Tibial artery (tissue), 4 donors: ENCODE measurements at regions not wholly inside any gene's neighbourhood (a gene's known extent, or its start where the extent isn't known, plus 50 kb on each side); places are given as distances from the start of the nearest gene placed in this dataset.

Source experiments
- DNase-seq, 2 donors: peaks; one replicate each; pipeline ENCODE4 v3.0.0-alpha.2; 2019
- H3K27ac ChIP-seq, 2 donors: fragments of 200-600 bp; sonication (generic) in 1 of 2; 1 replicate in 1 of 2; 2 replicates in 1 of 2; pipeline ENCODE4 v1.5.1; 2018 to 2019; ENCODE audit warnings: mild to moderate bottlenecking in 1 of 2
- H3K27me3 ChIP-seq, 2 donors: fragments of 200-600 bp; sonication (generic) in 1 of 2; one replicate each; pipeline versions ENCODE4 v1.5.1 to v1.6.0; 2016 to 2019
- H3K36me3 ChIP-seq, 3 donors: fragments of 200-600 bp; sonication (generic) in 2 of 3; one replicate each; pipeline ENCODE4 v1.5.1; 2016 to 2019; ENCODE audit warnings: mild to moderate bottlenecking in 2 of 3
- H3K4me1 ChIP-seq, 4 donors: fragments of 200-600 bp; sonication (generic) in 2 of 4; 1 replicate in 3 of 4; 2 replicates in 1 of 4; pipeline ENCODE4 v1.5.1; 2016 to 2019
- H3K4me3 ChIP-seq, 2 donors: fragments of 200-600 bp; sonication (generic) in 1 of 2; 1 replicate in 1 of 2; 2 replicates in 1 of 2; pipeline ENCODE4 v1.5.1; 2018 to 2019; ENCODE audit warnings: mild to moderate bottlenecking in 2 of 2
- H3K9me3 ChIP-seq, 3 donors: fragments of 200-600 bp; sonication (generic) in 1 of 3; one replicate each; pipeline ENCODE4 v1.5.1; 2016 to 2019
- intact Hi-C: fragments of 100-400 bp; cut with DNase I; formaldehyde crosslinking; loops from one replicate; pipeline ENCODE4 v1.15.0; 2023; ENCODE audit warnings: low total_unique reads
- TF ChIP-seq, protein P1 (sequence below), 2 experiments: fragments of 200-600 bp in 1 of 2; fragments of 450-650 bp in 1 of 2; IDR thresholded peaks; one replicate each; pipeline ENCODE4 v1.5.1; 2017 to 2019; ENCODE audit warnings: antibody characterized with exemption in 2 of 2, mild to moderate bottlenecking in 1 of 2, moderate library complexity in 1 of 2

DNA sequence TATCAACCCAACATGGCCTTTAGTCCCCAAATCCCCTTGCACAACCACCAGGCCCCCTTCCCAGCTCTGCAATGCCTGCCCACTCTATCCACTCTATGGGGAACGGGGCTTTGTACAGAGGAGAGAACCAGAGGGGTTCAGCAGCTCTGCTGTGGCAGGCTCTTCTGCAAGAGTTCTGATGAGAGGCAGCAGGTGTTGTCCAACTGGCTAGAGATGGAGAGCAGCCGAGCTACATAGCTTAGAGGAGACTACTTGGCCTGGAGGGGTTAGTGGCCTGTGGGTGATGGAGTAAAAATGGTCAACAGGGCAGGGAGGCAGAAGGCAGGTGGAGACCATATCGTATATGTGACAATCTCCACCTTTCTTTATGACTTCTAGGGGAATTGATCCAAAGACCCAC lies 103.0 kb downstream of the QPCT start:
- no peak for DNase-seq
- intact Hi-C loops, result no loop called here
- Histone ChIP-seq H3K36me3 (no peaks in the 10 kb centered on the region), H3K4me3 (no peak overlapping the region), H3K27ac (no peak overlapping the region), H3K27me3 (no peaks in the 10 kb centered on the region), H3K9me3 (no peaks in the 10 kb centered on the region), H3K4me1 (peaks cover 0 to 18% (median 5%) of the 10 kb centered on the region in 4 donors)
- TF ChIP-seq, protein P1, sequence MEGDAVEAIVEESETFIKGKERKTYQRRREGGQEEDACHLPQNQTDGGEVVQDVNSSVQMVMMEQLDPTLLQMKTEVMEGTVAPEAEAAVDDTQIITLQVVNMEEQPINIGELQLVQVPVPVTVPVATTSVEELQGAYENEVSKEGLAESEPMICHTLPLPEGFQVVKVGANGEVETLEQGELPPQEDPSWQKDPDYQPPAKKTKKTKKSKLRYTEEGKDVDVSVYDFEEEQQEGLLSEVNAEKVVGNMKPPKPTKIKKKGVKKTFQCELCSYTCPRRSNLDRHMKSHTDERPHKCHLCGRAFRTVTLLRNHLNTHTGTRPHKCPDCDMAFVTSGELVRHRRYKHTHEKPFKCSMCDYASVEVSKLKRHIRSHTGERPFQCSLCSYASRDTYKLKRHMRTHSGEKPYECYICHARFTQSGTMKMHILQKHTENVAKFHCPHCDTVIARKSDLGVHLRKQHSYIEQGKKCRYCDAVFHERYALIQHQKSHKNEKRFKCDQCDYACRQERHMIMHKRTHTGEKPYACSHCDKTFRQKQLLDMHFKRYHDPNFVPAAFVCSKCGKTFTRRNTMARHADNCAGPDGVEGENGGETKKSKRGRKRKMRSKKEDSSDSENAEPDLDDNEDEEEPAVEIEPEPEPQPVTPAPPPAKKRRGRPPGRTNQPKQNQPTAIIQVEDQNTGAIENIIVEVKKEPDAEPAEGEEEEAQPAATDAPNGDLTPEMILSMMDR (IDR thresholded peaks at IDR 0.05), result no peak

DNA sequence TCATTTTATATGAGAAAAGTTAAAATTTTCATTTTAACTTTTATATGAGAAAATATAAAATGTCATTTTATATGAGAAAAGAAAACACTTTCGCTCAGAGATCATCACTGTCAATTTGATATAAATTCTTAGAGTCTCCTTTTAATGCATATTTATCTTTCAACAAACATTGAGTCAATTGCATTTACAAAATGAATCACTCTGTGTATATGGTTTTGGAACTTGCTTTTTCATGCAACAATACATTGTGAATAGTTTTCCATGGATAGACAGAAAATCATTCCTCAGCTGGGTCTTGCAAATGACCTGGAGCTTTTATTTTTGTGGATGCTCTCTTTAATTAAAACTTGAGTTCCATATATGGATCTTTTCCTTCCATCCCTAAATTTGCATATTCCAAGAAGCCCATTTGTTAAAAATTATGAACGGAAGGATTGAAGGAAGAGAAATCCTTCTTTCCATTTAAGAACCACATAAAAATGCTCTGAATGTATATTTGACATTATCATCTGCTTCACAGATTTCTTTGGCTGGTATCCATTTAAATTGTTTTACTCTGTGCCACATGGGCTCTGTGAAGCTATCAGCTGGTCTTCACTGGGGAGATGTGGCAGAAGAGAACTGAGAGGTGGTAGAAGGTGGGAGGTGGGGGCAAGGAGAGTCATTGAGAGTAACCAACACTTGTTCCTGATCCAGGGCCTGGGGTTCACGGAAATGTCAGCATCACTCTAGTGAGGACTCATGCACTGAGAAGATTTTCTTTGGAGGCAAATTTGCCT lies 104.1 kb downstream of the QPCT start:
- DNase-seq, result no peak
- TF ChIP-seq, protein P1 (IDR thresholded peaks at IDR 0.05), result no peak
- no peak overlapping the region for H3K27ac ChIP-seq
- no peaks in the 10 kb centered on the region for H3K27me3 ChIP-seq
- no peaks in the 10 kb centered on the region for H3K9me3 ChIP-seq
- no peak overlapping the region for H3K4me3 ChIP-seq
- intact Hi-C loops, result no loop called here
- peaks cover 0 to 18% (median 5%) of the 10 kb centered on the region in 4 donors for H3K4me1 ChIP-seq
- no peaks in the 10 kb centered on the region for H3K36me3 ChIP-seq

DNA sequence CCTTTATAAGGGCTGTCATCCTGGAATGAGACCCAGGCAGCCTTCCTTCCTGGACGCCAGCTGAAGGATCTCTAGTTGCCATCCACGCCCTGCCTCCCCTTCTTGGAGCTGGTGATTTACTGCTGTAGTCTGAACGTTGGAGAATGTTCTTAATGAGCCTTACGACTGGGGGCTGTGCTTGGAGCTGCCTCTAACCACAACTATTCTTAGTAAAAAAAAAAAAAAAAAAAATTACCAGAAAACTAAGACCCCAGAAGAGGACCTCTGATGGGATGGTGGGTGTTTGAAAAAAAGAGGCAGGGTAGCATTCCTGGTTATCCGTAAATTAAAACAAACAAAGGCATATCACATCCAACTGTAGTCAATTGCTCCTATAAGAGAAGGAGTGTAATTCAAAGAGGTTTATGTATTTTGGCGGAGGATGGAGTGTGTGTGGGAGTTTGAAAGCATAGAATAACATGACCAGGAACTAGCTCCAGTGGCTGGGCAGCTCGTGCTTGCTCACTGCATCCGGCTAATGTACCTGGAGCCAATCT lies 105.4 kb downstream of the QPCT start:
- Histone ChIP-seq H3K4me3 (no peak overlapping the region), H3K36me3 (no peaks in the 10 kb centered on the region), H3K4me1 (peaks cover 0 to 18% (median 5%) of the 10 kb centered on the region in 4 donors), H3K27me3 (no peaks in the 10 kb centered on the region), H3K9me3 (no peaks in the 10 kb centered on the region), H3K27ac (peak overlapping the region in 1 of 2 donors; percentile 12)
- intact Hi-C loops, result no loop called here
- no peak for DNase-seq
- TF ChIP-seq, protein P1 (IDR thresholded peaks at IDR 0.05), result no peak

DNA sequence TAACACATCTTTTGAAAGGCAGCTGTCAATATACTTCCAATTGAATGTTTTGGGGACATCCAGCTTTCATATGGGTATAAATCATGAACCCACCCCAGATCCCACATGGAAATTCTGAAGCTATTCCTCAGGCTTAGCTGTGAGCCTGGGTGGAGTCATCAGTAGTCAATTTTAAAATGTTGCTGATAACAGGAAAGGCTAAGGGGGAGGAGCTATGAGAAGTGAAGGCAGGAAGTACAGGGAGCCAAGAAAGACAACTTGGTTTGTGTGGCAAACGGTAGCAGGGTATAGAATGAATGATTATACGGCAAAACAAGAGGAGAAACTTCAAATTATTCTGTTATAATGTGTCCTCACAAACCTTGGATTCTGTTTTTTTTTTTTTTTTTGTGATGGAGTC lies 108.6 kb downstream of the QPCT start:
- no peaks in the 10 kb centered on the region for H3K36me3 ChIP-seq
- no peak overlapping the region for H3K27ac ChIP-seq
- no peak for DNase-seq
- H3K4me1 ChIP-seq, result peaks cover 0 to 27% (median 12%) of the 10 kb centered on the region in 4 donors
- intact Hi-C loops, result no loop called here
- no peaks in the 10 kb centered on the region for H3K27me3 ChIP-seq
- TF ChIP-seq, protein P1 (IDR thresholded peaks at IDR 0.05), result no peak
- no peaks in the 10 kb centered on the region for H3K9me3 ChIP-seq
- H3K4me3 ChIP-seq, result no peak overlapping the region

DNA sequence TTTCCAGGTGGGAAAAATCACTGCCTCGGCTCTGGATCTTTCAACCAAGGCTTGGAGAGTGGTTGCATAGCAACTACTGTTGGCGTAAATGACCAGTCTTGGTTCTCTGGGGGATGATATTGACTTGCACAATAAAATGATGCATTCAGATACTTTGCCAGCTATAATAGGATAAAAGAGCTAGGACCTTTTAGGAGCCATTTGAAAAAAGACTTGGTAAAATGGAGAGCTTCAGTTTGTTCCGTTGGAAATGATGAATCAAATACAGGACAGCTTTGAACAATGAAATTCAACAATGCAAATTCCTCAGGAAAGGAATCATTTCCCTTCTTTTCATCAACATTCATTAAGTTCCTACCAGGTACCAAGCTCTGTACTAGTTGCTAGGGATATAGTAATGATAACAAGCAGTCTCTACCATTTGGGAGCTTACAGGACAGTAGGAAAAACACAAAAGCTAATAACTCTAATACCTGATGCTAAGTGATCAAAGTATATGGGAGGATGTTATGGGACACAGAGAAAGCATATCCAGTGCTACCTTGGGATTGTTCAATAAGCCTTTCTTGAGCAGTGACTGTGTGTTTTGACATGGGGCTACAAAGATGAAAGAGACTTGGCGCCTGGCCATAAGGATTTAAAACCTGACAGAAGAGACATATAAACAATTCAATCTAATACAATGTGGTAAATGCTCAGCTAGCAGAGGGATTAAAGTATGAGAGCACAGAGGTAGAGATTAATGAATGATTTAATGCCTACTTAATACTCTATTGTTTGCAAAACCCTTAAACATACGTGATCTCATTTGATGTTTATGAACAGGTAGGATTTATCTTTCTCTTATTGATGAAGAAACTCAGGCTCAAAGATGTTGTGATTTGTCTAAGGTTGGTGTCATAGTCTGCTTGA lies 110.7 kb downstream of the QPCT start:
- intact Hi-C loops, result no loop called here
- Histone ChIP-seq H3K4me3 (no peak overlapping the region), H3K9me3 (no peaks in the 10 kb centered on the region), H3K27ac (no peak overlapping the region), H3K36me3 (no peaks in the 10 kb centered on the region), H3K27me3 (no peaks in the 10 kb centered on the region), H3K4me1 (peaks cover 0 to 24% (median 14%) of the 10 kb centered on the region in 4 donors)
- DNase-seq, result no peak
- TF ChIP-seq, protein P1 (IDR thresholded peaks at IDR 0.05), result no peak
